ENCODE measurements at regions not wholly inside any gene's neighbourhood (a gene's known extent, or its start where the extent isn't known, plus 50 kb on each side); places are given as distances from the start of the nearest gene placed in this dataset.
"Not testable (repeated sequence)": the region's sequence is repeated elsewhere in the genome, so short reads cannot be mapped to it uniquely, and the experiment has no call there.

DNA sequence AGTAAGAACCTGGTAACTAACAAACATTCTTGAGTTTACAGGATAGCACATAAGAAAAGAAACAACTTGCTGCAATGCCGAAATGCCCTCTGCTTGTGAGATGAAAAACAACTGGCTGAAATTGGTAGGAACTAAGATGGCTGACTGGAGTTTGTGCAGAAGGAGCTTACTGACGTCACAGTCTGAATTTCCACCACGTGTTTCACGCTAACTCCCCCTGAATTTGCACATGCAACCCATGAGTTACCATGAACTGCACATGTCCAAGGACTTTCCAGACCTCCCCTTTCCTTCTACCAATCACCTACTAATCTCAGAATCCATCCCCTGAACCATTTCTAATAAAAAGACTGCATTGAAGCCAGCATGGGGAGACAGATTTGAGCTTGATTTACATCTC, 86.3 kb upstream of the KCND2 start:
- no peaks in the 10 kb centered on the region for H3K36me3 ChIP-seq (ENCODE audit: control insufficient read depth, insufficient read depth, low read length)
- no peak overlapping the region for H3K4me3 ChIP-seq (ENCODE audit: low read depth, low read length)
- H3K9me3 ChIP-seq (ENCODE audit: control insufficient read depth, insufficient read depth, low read length), result no peaks in the 10 kb centered on the region
- H3K9ac ChIP-seq (ENCODE audit: low read depth, low read length), result no peak overlapping the region
- H3K4me1 ChIP-seq (ENCODE audit: control insufficient read depth, insufficient read depth, low read length), result peaks cover 11% of the 10 kb centered on the region
- H3K27me3 ChIP-seq (ENCODE audit: control insufficient read depth, insufficient read depth, low read length), result no peaks in the 10 kb centered on the region

GRCh38 chr7:120189623-120190022, 83.4 kb upstream of the KCND2 start:
- no peak overlapping the region for H3K9ac ChIP-seq (ENCODE audit: low read depth, low read length)
- no peaks in the 10 kb centered on the region for H3K9me3 ChIP-seq (ENCODE audit: control insufficient read depth, insufficient read depth, low read length)
- H3K36me3 ChIP-seq (ENCODE audit: control insufficient read depth, insufficient read depth, low read length), result no peaks in the 10 kb centered on the region
- no peaks in the 10 kb centered on the region for H3K27me3 ChIP-seq (ENCODE audit: control insufficient read depth, insufficient read depth, low read length)
- peaks cover 11% of the 10 kb centered on the region for H3K4me1 ChIP-seq (ENCODE audit: control insufficient read depth, insufficient read depth, low read length)
- H3K4me3 ChIP-seq (ENCODE audit: low read depth, low read length), result no peak overlapping the region

DNA sequence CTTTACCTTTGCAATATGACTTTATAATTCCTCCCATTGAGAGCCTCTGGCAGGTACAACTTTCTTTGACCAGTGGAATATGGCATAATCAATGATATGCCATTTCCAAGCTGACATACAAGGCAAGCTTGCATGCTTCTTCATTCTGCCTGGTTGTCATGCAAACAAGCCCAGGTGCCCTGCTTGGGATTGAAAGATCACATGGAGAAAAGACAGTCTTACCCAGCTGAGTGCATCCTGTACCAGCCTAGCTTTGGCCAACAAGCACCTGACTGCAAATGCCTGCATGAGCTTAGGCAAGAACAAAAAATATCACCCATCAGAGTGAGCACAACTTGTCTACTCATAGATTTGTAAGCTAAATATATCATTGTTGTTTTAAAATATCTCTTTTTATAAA, 82.9 kb upstream of the KCND2 start:
- H3K4me1 ChIP-seq (ENCODE audit: control insufficient read depth, insufficient read depth, low read length), result peaks cover 11% of the 10 kb centered on the region
- no peaks in the 10 kb centered on the region for H3K27me3 ChIP-seq (ENCODE audit: control insufficient read depth, insufficient read depth, low read length)
- H3K9me3 ChIP-seq (ENCODE audit: control insufficient read depth, insufficient read depth, low read length), result no peaks in the 10 kb centered on the region
- H3K4me3 ChIP-seq (ENCODE audit: low read depth, low read length), result no peak overlapping the region
- H3K9ac ChIP-seq (ENCODE audit: low read depth, low read length), result no peak overlapping the region
- H3K36me3 ChIP-seq (ENCODE audit: control insufficient read depth, insufficient read depth, low read length), result no peaks in the 10 kb centered on the region

DNA sequence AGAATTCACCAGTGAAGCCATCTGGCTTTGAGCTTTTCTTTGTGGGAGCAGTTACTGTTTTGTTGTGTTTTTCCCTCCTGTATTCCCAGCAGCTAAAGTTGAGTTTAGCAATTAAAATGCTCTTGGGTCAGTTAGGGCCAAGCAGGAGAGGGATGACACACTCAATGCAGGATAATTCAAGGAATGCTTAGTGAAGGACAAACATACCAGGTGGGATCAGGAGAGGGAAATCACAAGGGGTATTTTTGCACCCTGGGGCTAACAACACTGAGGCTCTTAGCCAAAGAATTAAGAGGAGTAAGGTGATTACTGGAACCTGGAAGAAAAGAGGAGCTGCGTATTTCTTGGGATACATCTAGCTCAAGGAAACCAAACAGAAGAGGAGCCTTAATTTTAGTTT, 82.4 kb upstream of the KCND2 start:
- H3K4me3 ChIP-seq (ENCODE audit: low read depth, low read length), result no peak overlapping the region
- peaks cover 11% of the 10 kb centered on the region for H3K4me1 ChIP-seq (ENCODE audit: control insufficient read depth, insufficient read depth, low read length)
- H3K36me3 ChIP-seq (ENCODE audit: control insufficient read depth, insufficient read depth, low read length), result no peaks in the 10 kb centered on the region
- no peak overlapping the region for H3K9ac ChIP-seq (ENCODE audit: low read depth, low read length)
- H3K27me3 ChIP-seq (ENCODE audit: control insufficient read depth, insufficient read depth, low read length), result no peaks in the 10 kb centered on the region
- H3K9me3 ChIP-seq (ENCODE audit: control insufficient read depth, insufficient read depth, low read length), result no peaks in the 10 kb centered on the region

GRCh38 chr7:120191423-120191822, 81.6 kb upstream of the KCND2 start:
- peaks cover 11% of the 10 kb centered on the region for H3K4me1 ChIP-seq (ENCODE audit: control insufficient read depth, insufficient read depth, low read length)
- not testable (repeated sequence) for H3K9ac ChIP-seq (ENCODE audit: low read depth, low read length); H3K27me3 ChIP-seq (ENCODE audit: control insufficient read depth, insufficient read depth, low read length); H3K36me3 ChIP-seq (ENCODE audit: control insufficient read depth, insufficient read depth, low read length); H3K9me3 ChIP-seq (ENCODE audit: control insufficient read depth, insufficient read depth, low read length); H3K4me3 ChIP-seq (ENCODE audit: low read depth, low read length)

- H3K36me3 ChIP-seq (ENCODE audit: control insufficient read depth, insufficient read depth, low read length), result no peaks in the 10 kb centered on the region
- H3K27me3 ChIP-seq (ENCODE audit: control insufficient read depth, insufficient read depth, low read length), result no peaks in the 10 kb centered on the region
- H3K4me1 ChIP-seq (ENCODE audit: control insufficient read depth, insufficient read depth, low read length), result no peaks in the 10 kb centered on the region
- H3K9ac ChIP-seq (ENCODE audit: low read depth, low read length), result no peak overlapping the region
- no peaks in the 10 kb centered on the region for H3K9me3 ChIP-seq (ENCODE audit: control insufficient read depth, insufficient read depth, low read length)
- no peak overlapping the region for H3K4me3 ChIP-seq (ENCODE audit: low read depth, low read length)
Observed at GRCh38 chr7:120201290-120201689, 71.7 kb upstream of the KCND2 start.

DNA sequence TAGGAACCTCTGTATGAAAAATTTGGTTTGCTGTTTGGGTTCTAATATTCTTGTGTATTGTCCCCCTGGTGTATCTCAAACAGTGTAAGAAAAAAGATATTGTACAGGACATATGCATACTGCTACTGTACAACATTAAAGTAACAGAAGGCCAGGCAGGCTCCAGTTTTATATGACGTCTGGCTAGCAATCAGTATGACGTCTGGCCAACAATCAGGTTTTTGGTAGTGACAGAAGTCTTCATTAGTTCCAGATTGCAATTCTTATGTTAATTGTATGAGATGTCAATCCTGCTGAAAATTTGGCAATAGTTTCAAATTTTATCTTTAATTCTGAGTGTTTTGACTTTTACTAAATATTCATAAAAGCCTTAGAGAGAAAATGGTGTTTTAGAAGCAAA, 67.9 kb upstream of the KCND2 start:
- H3K27me3 ChIP-seq (ENCODE audit: control insufficient read depth, insufficient read depth, low read length), result no peaks in the 10 kb centered on the region

DNA sequence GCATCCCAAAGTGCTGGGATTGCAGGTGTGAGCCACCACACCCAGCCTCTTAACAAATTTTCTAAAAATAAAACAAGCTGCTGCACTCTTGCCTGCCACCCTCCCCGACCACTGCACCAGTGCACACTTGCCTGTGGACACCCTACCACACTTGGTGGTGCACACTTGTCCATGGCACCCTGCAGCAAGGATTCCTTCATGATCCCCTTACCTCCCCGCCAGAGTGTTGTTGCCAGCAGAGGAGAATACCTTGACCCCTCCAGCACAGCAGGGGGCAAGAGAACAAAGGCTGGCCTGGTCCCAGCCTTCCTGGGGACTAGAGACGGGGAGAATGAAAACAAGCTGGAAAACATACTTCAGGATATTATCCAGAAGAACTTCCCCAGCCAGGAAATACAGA, 65.9 kb upstream of the KCND2 start:
- H3K9me3 ChIP-seq (ENCODE audit: control insufficient read depth, insufficient read depth, low read length), result no peaks in the 10 kb centered on the region
- no peak overlapping the region for H3K9ac ChIP-seq (ENCODE audit: low read depth, low read length)
- H3K36me3 ChIP-seq (ENCODE audit: control insufficient read depth, insufficient read depth, low read length), result no peaks in the 10 kb centered on the region
- H3K4me1 ChIP-seq (ENCODE audit: control insufficient read depth, insufficient read depth, low read length), result no peaks in the 10 kb centered on the region
- no peaks in the 10 kb centered on the region for H3K27me3 ChIP-seq (ENCODE audit: control insufficient read depth, insufficient read depth, low read length)
- H3K4me3 ChIP-seq (ENCODE audit: low read depth, low read length), result no peak overlapping the region

More for the DNA sequence above, 67.9 kb upstream of the KCND2 start:
- H3K4me3 ChIP-seq (ENCODE audit: low read depth, low read length), result no peak overlapping the region
- H3K36me3 ChIP-seq (ENCODE audit: control insufficient read depth, insufficient read depth, low read length), result no peaks in the 10 kb centered on the region
- no peak overlapping the region for H3K9ac ChIP-seq (ENCODE audit: low read depth, low read length)
- no peaks in the 10 kb centered on the region for H3K4me1 ChIP-seq (ENCODE audit: control insufficient read depth, insufficient read depth, low read length)
- no peaks in the 10 kb centered on the region for H3K9me3 ChIP-seq (ENCODE audit: control insufficient read depth, insufficient read depth, low read length)

GRCh38 chr7:120215654-120216053, 57.3 kb upstream of the KCND2 start:
- H3K9me3 ChIP-seq (ENCODE audit: control insufficient read depth, insufficient read depth, low read length), result no peaks in the 10 kb centered on the region
- H3K9ac ChIP-seq (ENCODE audit: low read depth, low read length), result no peak overlapping the region

GRCh38 chr7:120216947-120217346, 56.0 kb upstream of the KCND2 start:
- H3K9me3 ChIP-seq (ENCODE audit: control insufficient read depth, insufficient read depth, low read length), result no peaks in the 10 kb centered on the region
- H3K27me3 ChIP-seq (ENCODE audit: control insufficient read depth, insufficient read depth, low read length), result no peaks in the 10 kb centered on the region
- H3K4me3 ChIP-seq (ENCODE audit: low read depth, low read length), result no peak overlapping the region
- H3K9ac ChIP-seq (ENCODE audit: low read depth, low read length), result no peak overlapping the region
- H3K4me1 ChIP-seq (ENCODE audit: control insufficient read depth, insufficient read depth, low read length), result no peaks in the 10 kb centered on the region
- H3K36me3 ChIP-seq (ENCODE audit: control insufficient read depth, insufficient read depth, low read length), result no peaks in the 10 kb centered on the region

More at GRCh38 chr7:120215654-120216053, 57.3 kb upstream of the KCND2 start:
- Histone ChIP-seq H3K27me3 (ENCODE audit: control insufficient read depth, insufficient read depth, low read length) (no peaks in the 10 kb centered on the region), H3K4me1 (ENCODE audit: control insufficient read depth, insufficient read depth, low read length) (no peaks in the 10 kb centered on the region), H3K4me3 (ENCODE audit: low read depth, low read length) (no peak overlapping the region), H3K36me3 (ENCODE audit: control insufficient read depth, insufficient read depth, low read length) (no peaks in the 10 kb centered on the region)

GRCh38 chr7:120218712-120219111, 54.3 kb upstream of the KCND2 start:
- no peaks in the 10 kb centered on the region for H3K36me3 ChIP-seq (ENCODE audit: control insufficient read depth, insufficient read depth, low read length)
- no peaks in the 10 kb centered on the region for H3K4me1 ChIP-seq (ENCODE audit: control insufficient read depth, insufficient read depth, low read length)
- no peak overlapping the region for H3K4me3 ChIP-seq (ENCODE audit: low read depth, low read length)
- no peaks in the 10 kb centered on the region for H3K9me3 ChIP-seq (ENCODE audit: control insufficient read depth, insufficient read depth, low read length)
- H3K9ac ChIP-seq (ENCODE audit: low read depth, low read length), result no peak overlapping the region
- H3K27me3 ChIP-seq (ENCODE audit: control insufficient read depth, insufficient read depth, low read length), result no peaks in the 10 kb centered on the region

GRCh38 chr7:120221666-120222065, 51.3 kb upstream of the KCND2 start:
- H3K27me3 ChIP-seq (ENCODE audit: control insufficient read depth, insufficient read depth, low read length), result no peaks in the 10 kb centered on the region
- no peaks in the 10 kb centered on the region for H3K4me1 ChIP-seq (ENCODE audit: control insufficient read depth, insufficient read depth, low read length)
- H3K36me3 ChIP-seq (ENCODE audit: control insufficient read depth, insufficient read depth, low read length), result no peaks in the 10 kb centered on the region
- no peaks in the 10 kb centered on the region for H3K9me3 ChIP-seq (ENCODE audit: control insufficient read depth, insufficient read depth, low read length)
- H3K4me3 ChIP-seq (ENCODE audit: low read depth, low read length), result no peak overlapping the region
- no peak overlapping the region for H3K9ac ChIP-seq (ENCODE audit: low read depth, low read length)
